OCI-LY3 (cell line): ENCODE measurements at regions not wholly inside any gene's neighbourhood (a gene's known extent, or its start where the extent isn't known, plus 50 kb on each side); places are given as distances from the start of the nearest gene placed in this dataset.

Source experiments
- H2AFZ ChIP-seq: fragments of 200-600, 300-600 bp; shearing (Covaris generic); 2 replicates; pipeline ENCODE4 v1.6.0; 2014; ENCODE audit warnings: antibody characterized with exemption, low read depth, low read length
- H3K27ac ChIP-seq: fragments of 200-600, 300-600 bp; sonication (generic); 2 replicates; pipeline ENCODE4 v1.5.1; 2014; ENCODE audit warnings: mild to moderate bottlenecking, low read length, moderate library complexity, mixed read lengths
- H3K27me3 ChIP-seq: fragments of 200-600, 300-600 bp; sonication (generic); 2 replicates; pipeline ENCODE4 v1.6.1; 2014; ENCODE audit warnings: low read depth, low read length, mixed read lengths
- H3K36me3 ChIP-seq: fragments of 200-600, 300-600 bp; sonication (generic); replicated peaks from 2 replicates; pipeline ENCODE3; 2014; ENCODE audit warnings: low read depth, low read length, mixed read lengths
- H3K4me1 ChIP-seq: fragments of 300-600, 200-600 bp; sonication (generic); 2 replicates; pipeline ENCODE4 v1.6.1; 2014; ENCODE audit warnings: low read length, mixed read lengths
- H3K4me2 ChIP-seq: fragments of 200-600, 300-600 bp; sonication (generic); 2 replicates; pipeline ENCODE4 v1.6.1; 2014; ENCODE audit warnings: low read length, mixed read lengths
- H3K4me3 ChIP-seq: fragments of 300-600, 200-600 bp; sonication (generic); 2 replicates; pipeline ENCODE4 v1.5.1; 2014; ENCODE audit warnings: antibody characterized with exemption, mild to moderate bottlenecking, low read length, moderate library complexity
- H3K79me2 ChIP-seq: fragments of 300-600, 200-600 bp; shearing (Covaris generic); 2 replicates; pipeline ENCODE4 v1.6.1; 2014; ENCODE audit warnings: mild to moderate bottlenecking, low read length, mixed read lengths
- H3K9ac ChIP-seq: fragments of 300-600, 200-600 bp; shearing (Covaris generic); 2 replicates; pipeline ENCODE4 v1.6.0; 2014; ENCODE audit warnings: mild to moderate bottlenecking, low read length, moderate library complexity
- H3K9me3 ChIP-seq: fragments of 200-600, 300-600 bp; shearing (Covaris generic); 2 replicates; pipeline ENCODE4 v1.6.1; 2014; ENCODE audit warnings: low read length, mixed read lengths; ENCODE audit not compliant: insufficient read depth
- H4K20me1 ChIP-seq: fragments of 200-600, 300-600 bp; sonication (generic); 2 replicates; pipeline ENCODE4 v1.6.1; 2016; ENCODE audit warnings: low read length, mixed read lengths; ENCODE audit not compliant: insufficient read depth
- EZH2phosphoT487 ChIP-seq: fragments of 200-600 bp; shearing (Covaris generic); IDR thresholded peaks from 2 replicates; pipeline ENCODE4 v1.6.1; 2018; ENCODE audit warnings: antibody characterized with exemption, mixed run types, low read depth
- TF ChIP-seq, protein P1 (sequence below): fragments of 200-600, 300-600 bp; sonication (generic); IDR thresholded peaks from 2 replicates; pipeline ENCODE4 v1.5.1; 2014; ENCODE audit warnings: antibody characterized with exemption, low read length, low read depth

DNA sequence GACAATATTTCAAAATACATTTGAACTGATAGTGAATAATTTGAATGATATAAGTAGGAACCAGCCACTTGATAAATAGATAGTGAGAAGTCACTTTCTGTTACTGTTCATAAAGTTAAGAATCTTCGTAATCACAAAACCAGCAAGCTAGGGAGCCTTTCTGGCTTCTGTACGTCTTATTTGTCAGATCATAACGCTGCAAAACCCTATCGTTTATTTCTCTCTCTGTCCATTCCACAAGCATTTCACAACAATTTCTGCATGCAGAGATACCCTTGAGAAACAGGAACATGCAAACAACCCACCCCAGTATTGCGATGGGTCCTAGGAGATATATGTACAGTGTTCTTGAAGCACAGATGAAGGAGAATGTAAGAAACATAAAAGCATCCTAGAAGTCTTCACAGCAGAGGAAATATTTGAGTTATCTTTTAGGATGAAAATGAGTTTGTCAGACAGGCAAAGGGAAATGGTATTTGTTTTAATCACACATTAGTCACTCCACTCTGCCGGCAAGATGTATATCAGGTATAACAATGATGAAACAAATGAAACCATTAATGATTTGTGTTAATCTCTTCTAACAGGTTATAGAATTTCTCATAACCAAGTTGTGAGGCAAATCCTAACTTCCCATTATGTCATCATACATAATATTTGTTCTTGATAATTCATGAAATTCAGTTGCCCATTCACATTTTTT lies 668.7 kb upstream of the FTMT start:
- H3K9ac ChIP-seq = no peak overlapping the region

DNA sequence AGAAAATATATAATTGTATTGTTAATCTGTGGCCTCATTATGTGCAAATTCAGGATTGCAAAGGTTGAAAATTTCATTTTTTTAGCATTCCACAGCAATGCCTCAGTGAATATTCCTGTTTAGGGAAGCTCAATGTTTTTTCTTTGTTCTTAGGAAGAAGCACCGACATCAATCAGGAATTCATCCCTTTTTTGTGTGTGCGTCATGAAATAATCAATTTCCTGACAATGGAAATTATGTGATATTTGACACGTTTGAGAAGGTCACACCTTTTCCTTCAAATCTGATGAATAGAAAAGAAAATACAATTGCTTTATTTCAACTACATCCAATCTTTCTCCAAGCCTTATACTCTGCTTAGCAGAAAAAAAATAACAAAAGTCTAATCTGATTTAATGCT lies 662.8 kb upstream of the FTMT start:
- no peaks in the 10 kb centered on the region for H3K36me3 ChIP-seq
- no peak overlapping the region for H3K4me2 ChIP-seq
- H3K9ac ChIP-seq = no peak overlapping the region
- H3K4me3 ChIP-seq = no peak overlapping the region
- TF ChIP-seq, protein P1, sequence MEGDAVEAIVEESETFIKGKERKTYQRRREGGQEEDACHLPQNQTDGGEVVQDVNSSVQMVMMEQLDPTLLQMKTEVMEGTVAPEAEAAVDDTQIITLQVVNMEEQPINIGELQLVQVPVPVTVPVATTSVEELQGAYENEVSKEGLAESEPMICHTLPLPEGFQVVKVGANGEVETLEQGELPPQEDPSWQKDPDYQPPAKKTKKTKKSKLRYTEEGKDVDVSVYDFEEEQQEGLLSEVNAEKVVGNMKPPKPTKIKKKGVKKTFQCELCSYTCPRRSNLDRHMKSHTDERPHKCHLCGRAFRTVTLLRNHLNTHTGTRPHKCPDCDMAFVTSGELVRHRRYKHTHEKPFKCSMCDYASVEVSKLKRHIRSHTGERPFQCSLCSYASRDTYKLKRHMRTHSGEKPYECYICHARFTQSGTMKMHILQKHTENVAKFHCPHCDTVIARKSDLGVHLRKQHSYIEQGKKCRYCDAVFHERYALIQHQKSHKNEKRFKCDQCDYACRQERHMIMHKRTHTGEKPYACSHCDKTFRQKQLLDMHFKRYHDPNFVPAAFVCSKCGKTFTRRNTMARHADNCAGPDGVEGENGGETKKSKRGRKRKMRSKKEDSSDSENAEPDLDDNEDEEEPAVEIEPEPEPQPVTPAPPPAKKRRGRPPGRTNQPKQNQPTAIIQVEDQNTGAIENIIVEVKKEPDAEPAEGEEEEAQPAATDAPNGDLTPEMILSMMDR = no peak
- no peak for TF ChIP-seq EZH2phosphoT487
- H3K79me2 ChIP-seq = no peaks in the 10 kb centered on the region
- H3K27me3 ChIP-seq = 0 out of 2 replicates have a peak, but pooled peaks cover 5% of the 10 kb centered on the region
- no peaks in the 10 kb centered on the region for H3K9me3 ChIP-seq
- H2AFZ ChIP-seq = no peak overlapping the region
- peaks cover 2% of the 10 kb centered on the region; the same call in 1 of the 2 replicates for H3K4me1 ChIP-seq
- no peaks in the 10 kb centered on the region for H4K20me1 ChIP-seq
- H3K27ac ChIP-seq = no peak overlapping the region

More for the DNA sequence above, 668.7 kb upstream of the FTMT start:
- H3K9me3 ChIP-seq = no peaks in the 10 kb centered on the region
- 0 out of 2 replicates have a peak, but pooled peaks cover 3% of the 10 kb centered on the region for H3K27me3 ChIP-seq
- no peak overlapping the region for H2AFZ ChIP-seq
- H4K20me1 ChIP-seq = no peaks in the 10 kb centered on the region
- no peak overlapping the region for H3K27ac ChIP-seq
- no peaks in the 10 kb centered on the region for H3K4me1 ChIP-seq
- H3K36me3 ChIP-seq = no peaks in the 10 kb centered on the region
- no peaks in the 10 kb centered on the region for H3K79me2 ChIP-seq
- TF ChIP-seq, protein P1 = no peak
- TF ChIP-seq EZH2phosphoT487 = no peak
- H3K4me3 ChIP-seq = no peak overlapping the region
- no peak overlapping the region for H3K4me2 ChIP-seq

DNA sequence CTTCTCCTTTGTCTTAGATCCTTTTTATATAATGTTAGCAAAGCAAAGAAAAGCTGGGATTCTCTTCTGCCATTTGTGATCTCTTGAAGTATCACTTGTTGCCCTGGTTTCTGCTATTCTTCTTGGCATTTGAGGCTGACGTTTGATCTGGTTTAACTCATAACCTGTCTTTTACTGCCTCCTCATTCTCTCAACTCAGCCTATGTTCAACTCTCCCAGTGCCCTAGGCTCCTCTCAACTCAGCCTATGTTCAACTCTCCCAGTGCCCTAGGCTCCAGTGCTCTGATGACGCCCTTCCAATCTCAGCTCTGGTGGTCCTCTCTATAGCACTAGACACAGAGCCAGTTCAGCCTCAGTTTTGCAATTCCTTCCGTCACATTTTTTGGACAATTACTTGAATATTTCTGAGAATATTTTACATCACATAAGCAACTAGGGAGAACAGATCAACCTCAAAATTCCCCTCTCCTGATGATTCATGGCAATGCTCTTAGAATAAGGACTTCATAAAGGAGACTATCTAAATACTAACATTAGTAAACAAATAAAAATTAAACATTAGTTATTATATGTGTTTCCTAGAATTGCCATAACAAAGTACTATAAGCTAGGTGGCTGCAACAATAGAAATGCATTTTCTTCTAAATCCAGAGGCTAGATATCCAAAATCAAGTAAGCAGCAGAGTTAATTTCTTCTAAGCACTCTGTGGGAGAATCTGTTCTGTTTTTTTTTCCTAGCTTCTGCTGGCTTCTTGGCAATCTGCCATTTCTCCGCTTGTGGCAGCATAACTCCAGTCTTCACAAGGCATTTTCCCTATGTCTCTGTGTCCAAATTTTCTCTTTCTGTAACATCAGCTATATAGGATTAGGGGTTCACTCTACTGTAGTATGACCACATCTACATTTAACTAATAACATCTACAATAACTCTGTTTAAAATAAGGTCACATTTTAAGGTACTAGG lies 662.1 kb upstream of the FTMT start:
- H3K9ac ChIP-seq = no peak overlapping the region
- H3K4me2 ChIP-seq = no peak overlapping the region
- no peak overlapping the region for H2AFZ ChIP-seq
- no peak overlapping the region for H3K4me3 ChIP-seq
- H3K36me3 ChIP-seq = no peaks in the 10 kb centered on the region
- H3K4me1 ChIP-seq = peaks cover 2% of the 10 kb centered on the region; the same call in 1 of the 2 replicates
- H4K20me1 ChIP-seq = no peaks in the 10 kb centered on the region
- 0 out of 2 replicates have a peak, but pooled peaks cover 5% of the 10 kb centered on the region for H3K27me3 ChIP-seq
- TF ChIP-seq, protein P1 = no peak
- TF ChIP-seq EZH2phosphoT487 = no peak
- no peaks in the 10 kb centered on the region for H3K9me3 ChIP-seq
- no peak overlapping the region for H3K27ac ChIP-seq
- no peaks in the 10 kb centered on the region for H3K79me2 ChIP-seq
